ENCODE measurements at regions not wholly inside any gene's neighbourhood (a gene's known extent, or its start where the extent isn't known, plus 50 kb on each side); places are given as distances from the start of the nearest gene placed in this dataset.
"Not testable (repeated sequence)": the region's sequence is repeated elsewhere in the genome, so short reads cannot be mapped to it uniquely, and the experiment has no call there.

GRCh38 chr19:24033301-24033962, 53.6 kb upstream of the ZNF254 start:
- Mint-ChIP-seq H3K4me1 (ENCODE audit: low read depth) (peaks cover 16% of the 10 kb centered on the region), H3K9me3 (no peaks in the 10 kb centered on the region), H3K4me3 (peak overlapping the region; percentile 100), H3K27ac (peak overlapping the region; percentile 99), H3K36me3 (ENCODE audit: low read depth) (peaks cover 20% of the 10 kb centered on the region), H3K27me3 (ENCODE audit: low read depth) (no peaks in the 10 kb centered on the region)

GRCh38 chr19:24033963-24034342, 53.0 kb upstream of the ZNF254 start:
- H3K9me3 Mint-ChIP-seq: no peaks in the 10 kb centered on the region
- no peaks in the 10 kb centered on the region for H3K27me3 Mint-ChIP-seq (ENCODE audit: low read depth)
- peaks cover 16% of the 10 kb centered on the region for H3K4me1 Mint-ChIP-seq (ENCODE audit: low read depth)
- H3K36me3 Mint-ChIP-seq (ENCODE audit: low read depth): peaks cover 24% of the 10 kb centered on the region
- peak overlapping the region; percentile 100 for H3K4me3 Mint-ChIP-seq
- H3K27ac Mint-ChIP-seq: peak overlapping the region; percentile 99

- H3K9me3 Mint-ChIP-seq; H3K4me3 Mint-ChIP-seq; H3K27ac Mint-ChIP-seq; H3K27me3 Mint-ChIP-seq (ENCODE audit: low read depth): not testable (repeated sequence)
- Mint-ChIP-seq H3K4me1 (ENCODE audit: low read depth) (peaks cover 15% of the 10 kb centered on the region), H3K36me3 (ENCODE audit: low read depth) (peaks cover 29% of the 10 kb centered on the region)
Measured at GRCh38 chr19:24035261-24035880, 51.6 kb upstream of the ZNF254 start.

Data from T-helper 1 cell treated with Interleukin-12 subunit alpha and Interleukin-12 subunit beta and Interleukin-4 antibody, amounts not matched to agents 30 μg/mL and 1 μg/mL, for 36 hours (primary cell).